CD14-positive monocyte (primary cell): ENCODE measurements at regions not wholly inside any gene's neighbourhood (a gene's known extent, or its start where the extent isn't known, plus 50 kb on each side); places are given as distances from the start of the nearest gene placed in this dataset.

Source experiments
- DNase-seq, 3 donors: peaks; one replicate each; pipeline ENCODE4 v3.0.0-alpha.2; 2011 to 2022
- H2AFZ ChIP-seq: 2 replicates; pipeline ENCODE4 v1.6.0; 2012; ENCODE audit warnings: mild to moderate bottlenecking, low read depth, low read length, inconsistent platforms; ENCODE audit not compliant: insufficient read depth, poor library complexity, severe bottlenecking
- H3K27ac ChIP-seq, 2 donors: 1 replicate in 1 of 2; 2 replicates in 1 of 2; pipeline ENCODE4 v1.5.1; 2012 to 2013; ENCODE audit warnings: low read length in 2 of 2, control low read depth in 1 of 2, inconsistent platforms in 1 of 2, low read depth in 1 of 2, mild to moderate bottlenecking in 1 of 2
- H3K27me3 ChIP-seq, 2 donors: one replicate each; pipeline versions ENCODE4 v1.6.0 to v1.6.1; 2011 to 2013; ENCODE audit warnings: low read length in 2 of 2; ENCODE audit not compliant: control insufficient read depth in 2 of 2, insufficient read depth in 2 of 2
- H3K36me3 ChIP-seq, 2 donors: replicated peaks in 1 of 2; 1 replicate in 1 of 2; 2 replicates in 1 of 2; pipeline versions ENCODE4 v1.5.1 to v1.6.1; 2012 to 2013; ENCODE audit warnings: low read length in 2 of 2, control low read depth in 1 of 2, inconsistent platforms in 1 of 2, mild to moderate bottlenecking in 1 of 2; ENCODE audit not compliant: insufficient read depth in 2 of 2, control insufficient read depth in 1 of 2
- H3K4me1 ChIP-seq, 2 donors: 1 replicate in 1 of 2; 2 replicates in 1 of 2; pipeline versions ENCODE4 v1.5.1 to v1.6.1; 2012 to 2013; ENCODE audit warnings: low read length in 2 of 2, control low read depth in 1 of 2, inconsistent platforms in 1 of 2, mild to moderate bottlenecking in 1 of 2, moderate library complexity in 1 of 2; ENCODE audit not compliant: insufficient read depth in 2 of 2, control insufficient read depth in 1 of 2
- H3K4me2 ChIP-seq: replicated peaks from 2 replicates; pipeline ENCODE3; 2012; ENCODE audit warnings: low read length, moderate library complexity, mild to moderate bottlenecking; ENCODE audit not compliant: poor library complexity, severe bottlenecking; ENCODE audit errors: extremely low read depth
- H3K4me3 ChIP-seq, 3 experiments: fragments of 200-600 bp in 1 of 3; sonication (generic) in 1 of 3; replicated peaks in 1 of 3; 1 replicate in 2 of 3; 2 replicates in 1 of 3; pipeline ENCODE4 v1.5.1; 2011 to 2013; ENCODE audit warnings: low read length in 3 of 3, mild to moderate bottlenecking in 3 of 3, control low read depth in 2 of 3, low read depth in 2 of 3, inconsistent platforms in 1 of 3, moderate library complexity in 1 of 3
- H3K79me2 ChIP-seq: 2 replicates; pipeline ENCODE4 v1.6.0; 2012; ENCODE audit warnings: mild to moderate bottlenecking, control low read depth, inconsistent platforms, low read length, moderate library complexity; ENCODE audit not compliant: insufficient read depth
- H3K9ac ChIP-seq: 2 replicates; pipeline ENCODE4 v1.6.0; 2017; ENCODE audit warnings: low read length, mild to moderate bottlenecking; ENCODE audit not compliant: insufficient read depth, poor library complexity, severe bottlenecking
- H3K9me3 ChIP-seq, 2 donors: replicated peaks in 1 of 2; 1 replicate in 1 of 2; 2 replicates in 1 of 2; pipeline versions ENCODE4 v1.5.1 to v1.6.1; 2012 to 2013; ENCODE audit warnings: low read length in 2 of 2, control low read depth in 1 of 2; ENCODE audit not compliant: control insufficient read depth in 1 of 2, insufficient read depth in 1 of 2
- H4K20me1 ChIP-seq: 2 replicates; pipeline ENCODE4 v1.6.0; 2012; ENCODE audit warnings: mild to moderate bottlenecking, low read length, control low read depth, moderate library complexity; ENCODE audit not compliant: insufficient read depth
- H3K27ac Mint-ChIP-seq, 7 donors: one replicate each; pipeline ENCODE4 v1.8.0; 2020; ENCODE audit warnings: mild to moderate bottlenecking in 7 of 7, mixed read lengths in 7 of 7, moderate library complexity in 6 of 7, inconsistent platforms in 2 of 7
- H3K27me3 Mint-ChIP-seq, 3 donors: one replicate each; pipeline ENCODE4 v1.8.0; 2021 to 2022; ENCODE audit warnings: low read depth in 3 of 3, mild to moderate bottlenecking in 3 of 3, mixed read lengths in 3 of 3, moderate library complexity in 3 of 3, inconsistent platforms in 1 of 3
- H3K36me3 Mint-ChIP-seq, 2 donors: one replicate each; pipeline ENCODE4 v1.8.0; 2020; ENCODE audit warnings: mixed read lengths in 2 of 2, inconsistent platforms in 1 of 2, mild to moderate bottlenecking in 1 of 2
- H3K4me1 Mint-ChIP-seq: one replicate; pipeline ENCODE4 v1.8.0; 2020; ENCODE audit warnings: mild to moderate bottlenecking, mixed read lengths
- H3K4me3 Mint-ChIP-seq, 2 donors: one replicate each; pipeline ENCODE4 v1.8.0; 2020; ENCODE audit warnings: mild to moderate bottlenecking in 2 of 2, mixed read lengths in 2 of 2, moderate library complexity in 1 of 2
- H3K9me3 Mint-ChIP-seq, 7 donors: one replicate each; pipeline ENCODE4 v1.8.0; 2020 to 2022; ENCODE audit warnings: mixed read lengths in 7 of 7, mild to moderate bottlenecking in 6 of 7, moderate library complexity in 6 of 7, inconsistent platforms in 2 of 7
- whole genome bisulfite sequencing: methylation state at CpG from one replicate; pipeline ENCODE4 v1.1.5; 2013; ENCODE audit warnings: missing lambda C conversion rate; ENCODE audit not compliant: insufficient coverage; 5-methylcytosine and 5-hydroxymethylcytosine counted together
- intact Hi-C, 2 donors: fragments of 100-400 bp; cut with micrococcal nuclease; formaldehyde crosslinking; loops; one replicate each; pipeline versions ENCODE4 v1.15.0 to v1.15.1; 2023
- TF ChIP-seq, protein P1 (sequence below): fragments of 200-600 bp; IDR thresholded peaks from one replicate; pipeline ENCODE4 v1.8.0; 2022; ENCODE audit warnings: antibody characterized with exemption, mild to moderate bottlenecking

DNA sequence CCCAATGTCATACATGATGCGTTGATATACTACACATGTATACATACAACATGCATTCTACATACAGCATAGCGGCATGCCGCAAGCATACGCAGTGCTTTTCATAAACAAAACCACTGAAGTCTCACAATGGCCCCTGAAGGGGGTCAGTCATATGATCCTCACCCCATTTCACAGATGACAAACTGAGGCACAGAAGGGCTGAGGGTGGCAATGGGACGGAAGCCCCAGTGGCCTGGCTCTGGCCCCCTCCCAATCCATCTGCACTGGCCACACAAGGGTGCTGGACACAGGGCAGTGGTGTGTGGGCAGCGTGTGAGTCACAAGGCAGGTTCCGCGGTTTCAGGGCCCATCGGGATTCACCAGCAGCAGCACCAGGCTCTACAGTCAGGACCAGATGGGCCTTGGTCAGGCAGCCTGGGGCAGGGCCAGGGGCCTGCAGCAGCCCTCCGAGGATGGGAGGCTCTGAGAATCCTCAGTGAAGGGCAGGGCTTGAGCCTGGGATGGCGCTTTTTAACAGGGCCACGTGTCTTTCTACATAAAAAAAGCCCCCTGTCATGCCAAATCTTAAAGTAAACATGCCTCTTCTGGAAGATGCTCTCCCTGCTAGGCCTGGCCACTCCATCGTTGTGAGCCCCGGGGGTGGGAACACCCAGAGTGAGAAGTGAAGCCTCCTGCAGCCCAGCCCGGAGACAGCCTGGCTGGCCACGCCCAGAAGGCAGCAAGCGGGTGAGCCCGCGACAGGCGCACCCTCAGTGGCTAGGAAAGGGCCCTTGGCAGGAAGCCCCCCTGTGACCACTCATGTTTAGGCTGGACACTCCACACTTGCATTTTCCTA, 206.5 kb downstream of the CTTN start:
- TF ChIP-seq, protein P1, sequence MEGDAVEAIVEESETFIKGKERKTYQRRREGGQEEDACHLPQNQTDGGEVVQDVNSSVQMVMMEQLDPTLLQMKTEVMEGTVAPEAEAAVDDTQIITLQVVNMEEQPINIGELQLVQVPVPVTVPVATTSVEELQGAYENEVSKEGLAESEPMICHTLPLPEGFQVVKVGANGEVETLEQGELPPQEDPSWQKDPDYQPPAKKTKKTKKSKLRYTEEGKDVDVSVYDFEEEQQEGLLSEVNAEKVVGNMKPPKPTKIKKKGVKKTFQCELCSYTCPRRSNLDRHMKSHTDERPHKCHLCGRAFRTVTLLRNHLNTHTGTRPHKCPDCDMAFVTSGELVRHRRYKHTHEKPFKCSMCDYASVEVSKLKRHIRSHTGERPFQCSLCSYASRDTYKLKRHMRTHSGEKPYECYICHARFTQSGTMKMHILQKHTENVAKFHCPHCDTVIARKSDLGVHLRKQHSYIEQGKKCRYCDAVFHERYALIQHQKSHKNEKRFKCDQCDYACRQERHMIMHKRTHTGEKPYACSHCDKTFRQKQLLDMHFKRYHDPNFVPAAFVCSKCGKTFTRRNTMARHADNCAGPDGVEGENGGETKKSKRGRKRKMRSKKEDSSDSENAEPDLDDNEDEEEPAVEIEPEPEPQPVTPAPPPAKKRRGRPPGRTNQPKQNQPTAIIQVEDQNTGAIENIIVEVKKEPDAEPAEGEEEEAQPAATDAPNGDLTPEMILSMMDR, result no peak
- DNase-seq, result no peak
- H3K4me1 Mint-ChIP-seq, result peaks cover 20% of the 10 kb centered on the region
- Histone ChIP-seq H3K79me2 (no peaks in the 10 kb centered on the region), H3K9ac (no peak overlapping the region), H3K4me2 (no peak overlapping the region), H3K4me3 (no peak overlapping the region), H2AFZ (no peak overlapping the region), H3K27ac (no peak overlapping the region), H3K9me3 (no peaks in the 10 kb centered on the region), H3K27me3 (no peaks in the 10 kb centered on the region), H3K4me1 (peaks cover 10 to 11% of the 10 kb centered on the region in 2 donors), H3K36me3 (no peaks in the 10 kb centered on the region), H4K20me1 (no peaks in the 10 kb centered on the region)
- intact Hi-C loops, result no loop called here
- H3K4me3 Mint-ChIP-seq, result no peak overlapping the region
- no peak overlapping the region for H3K27ac Mint-ChIP-seq
- no peaks in the 10 kb centered on the region for H3K36me3 Mint-ChIP-seq
- H3K27me3 Mint-ChIP-seq, result peaks cover 0 to 4% (median 2%) of the 10 kb centered on the region in 3 donors
- 91% methylated on average over 17 of the region's 20 CpGs for WGBS
- no peaks in the 10 kb centered on the region for H3K9me3 Mint-ChIP-seq

DNA sequence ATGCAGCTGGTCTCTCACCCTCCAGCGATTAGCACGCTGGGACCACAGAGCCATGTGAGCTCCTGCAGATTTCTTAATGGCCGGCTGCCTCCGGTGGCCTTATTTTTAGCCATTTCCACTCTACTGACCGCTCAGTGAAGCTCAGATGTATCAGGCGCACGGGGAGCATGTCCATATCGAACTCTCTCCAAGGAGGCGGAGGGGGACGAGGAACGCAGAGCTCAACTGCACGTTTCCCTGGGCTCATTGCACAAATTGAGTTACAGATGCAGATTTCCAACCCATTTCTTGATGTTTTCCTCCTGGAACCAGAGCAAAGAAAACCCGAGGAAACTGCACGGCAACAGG, 207.1 kb downstream of the CTTN start:
- H3K4me1 ChIP-seq, result peaks cover 10 to 11% of the 10 kb centered on the region in 2 donors
- no peaks in the 10 kb centered on the region for H3K9me3 ChIP-seq
- no peak overlapping the region for H3K27ac ChIP-seq
- no peak overlapping the region for H3K4me3 ChIP-seq
- no peak overlapping the region for H2AFZ ChIP-seq
- DNase-seq, result no peak
- no peaks in the 10 kb centered on the region for H3K79me2 ChIP-seq
- H3K9ac ChIP-seq, result no peak overlapping the region
- Mint-ChIP-seq H3K27ac (no peak overlapping the region), H3K36me3 (no peaks in the 10 kb centered on the region), H3K9me3 (no peaks in the 10 kb centered on the region), H3K4me3 (no peak overlapping the region), H3K4me1 (peaks cover 20% of the 10 kb centered on the region), H3K27me3 (peaks cover 1 to 4% (median 3%) of the 10 kb centered on the region in 3 donors)
- intact Hi-C loops, result no loop called here
- H3K36me3 ChIP-seq, result no peaks in the 10 kb centered on the region
- H3K27me3 ChIP-seq, result no peaks in the 10 kb centered on the region
- 89% methylated on average over 12 of the region's 14 CpGs for WGBS
- H3K4me2 ChIP-seq, result no peak overlapping the region
- H4K20me1 ChIP-seq, result no peaks in the 10 kb centered on the region
- TF ChIP-seq, protein P1, result no peak
